HepG2 (cell line): ENCODE measurements at regions not wholly inside any gene's neighbourhood (a gene's known extent, or its start where the extent isn't known, plus 50 kb on each side); places are given as distances from the start of the nearest gene placed in this dataset.
A peak's percentile ranks its signal among the peaks of the same experiment; 100 is the strongest.

Experiments used
- ADNP ChIP-seq: sonication (generic); formaldehyde crosslinking; IDR thresholded peaks from 2 replicates; pipeline ENCODE4 v1.4.0; 2020; ENCODE audit warnings: missing genetic modification reagents
- DNMT3B ChIP-seq: conservative IDR thresholded peaks from 2 replicates; pipeline ENCODE4 v1.6.1; 2016; ENCODE audit warnings: missing biosample characterization, control low read depth
- DRAP1 ChIP-seq: IDR thresholded peaks from 2 replicates; pipeline ENCODE4 v1.6.1; 2016; ENCODE audit warnings: missing genetic modification reagents, missing compliant biosample characterization
- FOXK1 ChIP-seq: sonication (generic); formaldehyde crosslinking; IDR thresholded peaks from 2 replicates; pipeline ENCODE4 v1.4.0; 2020; ENCODE audit warnings: low read depth, missing genetic modification reagents, borderline replicate concordance
- HNF1B ChIP-seq: sonication (generic); formaldehyde crosslinking; IDR thresholded peaks from 2 replicates; pipeline ENCODE4 v1.5.1; 2020; ENCODE audit warnings: mild to moderate bottlenecking, moderate library complexity, missing genetic modification reagents
- IRF1 ChIP-seq: sonication (generic); formaldehyde crosslinking; IDR thresholded peaks from 2 replicates; pipeline ENCODE4 v1.4.0; 2020; ENCODE audit warnings: low read depth, mild to moderate bottlenecking, missing genetic modification reagents
- KLF13 ChIP-seq: sonication (generic); formaldehyde crosslinking; IDR thresholded peaks from 2 replicates; pipeline ENCODE4 v1.4.0; 2020; ENCODE audit warnings: mild to moderate bottlenecking, missing genetic modification reagents
- KLF15 ChIP-seq: sonication (generic); formaldehyde crosslinking; IDR thresholded peaks from 2 replicates; pipeline ENCODE4 v1.8.1; 2023; ENCODE audit warnings: borderline replicate concordance, mild to moderate bottlenecking, inconsistent platforms, missing genetic modification reagents, mixed read lengths
- MAF1 ChIP-seq: sonication (generic); formaldehyde crosslinking; IDR thresholded peaks from 2 replicates; pipeline ENCODE4 v1.5.0; 2020; ENCODE audit warnings: missing genetic modification reagents, borderline replicate concordance
- MEIS2 ChIP-seq: sonication (generic); formaldehyde crosslinking; IDR thresholded peaks from 2 replicates; pipeline ENCODE4 v1.9.0; 2021; ENCODE audit warnings: mild to moderate bottlenecking, missing genetic modification reagents
- SIX1 ChIP-seq: sonication (generic); formaldehyde crosslinking; IDR thresholded peaks from 2 replicates; pipeline ENCODE4 v1.4.0; 2020; ENCODE audit warnings: missing genetic modification reagents, borderline replicate concordance
- ZFP36L2 ChIP-seq: sonication (generic); formaldehyde crosslinking; IDR thresholded peaks from 2 replicates; pipeline ENCODE4 v1.4.0; 2020; ENCODE audit warnings: missing genetic modification reagents
- ZNF281 ChIP-seq: sonication (generic); formaldehyde crosslinking; IDR thresholded peaks from 2 replicates; pipeline ENCODE4 v1.4.0; 2020; ENCODE audit warnings: missing genetic modification reagents, borderline replicate concordance
- ZNF510 ChIP-seq: sonication (generic); formaldehyde crosslinking; IDR thresholded peaks from 2 replicates; pipeline ENCODE4 v1.4.0; 2020; ENCODE audit warnings: low read depth, mild to moderate bottlenecking, missing genetic modification reagents
- ZNF609 ChIP-seq: sonication (generic); formaldehyde crosslinking; IDR thresholded peaks from 2 replicates; pipeline ENCODE4 v1.4.0; 2020; ENCODE audit warnings: mild to moderate bottlenecking, missing genetic modification reagents, borderline replicate concordance
- ZNF7 ChIP-seq: IDR thresholded peaks from 2 replicates; pipeline ENCODE4 v1.6.1; 2016; ENCODE audit warnings: missing biosample characterization, missing genetic modification reagents
- ZNF761 ChIP-seq: sonication (generic); formaldehyde crosslinking; conservative IDR thresholded peaks from 2 replicates; pipeline ENCODE4 v1.4.0; 2020; ENCODE audit warnings: mild to moderate bottlenecking, missing genetic modification reagents
- ZNF773 ChIP-seq: sonication (generic); formaldehyde crosslinking; IDR thresholded peaks from 2 replicates; pipeline ENCODE4 v1.4.0; 2020; ENCODE audit warnings: missing genetic modification reagents, borderline replicate concordance
- ZNF841 ChIP-seq: sonication (generic); formaldehyde crosslinking; IDR thresholded peaks from 2 replicates; pipeline ENCODE4 v1.8.1; 2023; ENCODE audit warnings: missing genetic modification reagents, borderline replicate concordance

GRCh38 chr20:50242863-50243609 is 52.4 kb downstream of the CEBPB start (continued):
- no peak for TF ChIP-seq ZFP36L2 (CRISPR knock-in tag)
- TF ChIP-seq SIX1: peak; percentile 52; the same call in 1 of the 2 replicates
- peak; percentile 69; the same call in 1 of the 2 replicates for TF ChIP-seq KLF15 (CRISPR knock-in tag)
- no peak for TF ChIP-seq ZNF7 (CRISPR knock-in tag)
- no peak for TF ChIP-seq IRF1 (CRISPR knock-in tag)
- TF ChIP-seq ZNF761 (CRISPR knock-in tag): peak; percentile 94
- peak; percentile 88 for TF ChIP-seq DNMT3B (CRISPR knock-in tag)
- peak; percentile 64; the same call in 1 of the 2 replicates for TF ChIP-seq ZNF510 (CRISPR knock-in tag)
- TF ChIP-seq ZNF609 (CRISPR knock-in tag): peak; percentile 90
- peak; percentile 91; the same call in 1 of the 2 replicates for TF ChIP-seq MEIS2 (CRISPR knock-in tag)
- peak; percentile 74; the same call in 1 of the 2 replicates for TF ChIP-seq ZNF773 (CRISPR knock-in tag)
- peak; percentile 77; the same call in 1 of the 2 replicates for TF ChIP-seq DRAP1 (CRISPR knock-in tag)
- peak; percentile 65 for TF ChIP-seq ADNP (CRISPR knock-in tag)
- TF ChIP-seq MAF1: peak; percentile 94
- peak; percentile 77 for TF ChIP-seq FOXK1
- peak; percentile 73; the same call in 1 of the 2 replicates for TF ChIP-seq ZNF281 (CRISPR knock-in tag)
- TF ChIP-seq KLF13 (CRISPR knock-in tag): no peak
- TF ChIP-seq ZNF841 (CRISPR knock-in tag): no peak
- peak; percentile 76; the same call in 1 of the 2 replicates for TF ChIP-seq HNF1B (CRISPR knock-in tag)
